WTC11 (cell line): ENCODE measurements at regions not wholly inside any gene's neighbourhood (a gene's known extent, or its start where the extent isn't known, plus 50 kb on each side); places are given as distances from the start of the nearest gene placed in this dataset.

ENCODE experiments used
- CREB1 ChIP-seq: sonication (generic); formaldehyde crosslinking; IDR thresholded peaks from 2 replicates; pipeline ENCODE4 v1.8.0; 2023; ENCODE audit warnings: mild to moderate bottlenecking, missing genetic modification reagents
- CREM ChIP-seq: sonication (generic); formaldehyde crosslinking; IDR thresholded peaks from 2 replicates; pipeline ENCODE4 v1.8.1; 2022; ENCODE audit warnings: mild to moderate bottlenecking, missing genetic modification reagents, moderate library complexity
- CTCF ChIP-seq: fragments of 200-600 bp; IDR thresholded peaks from 2 replicates; pipeline ENCODE4 v1.8.0; 2022; ENCODE audit warnings: antibody characterized with exemption
- NFE2L1 ChIP-seq: sonication (generic); formaldehyde crosslinking; IDR thresholded peaks from 2 replicates; pipeline ENCODE4 v1.8.1; 2023; ENCODE audit warnings: missing genetic modification reagents
- NR1H2 ChIP-seq: sonication (generic); formaldehyde crosslinking; IDR thresholded peaks from 2 replicates; pipeline ENCODE4 v1.9.0; 2021; ENCODE audit warnings: mild to moderate bottlenecking, moderate library complexity, missing genetic modification reagents
- ZNF121 ChIP-seq: sonication (generic); formaldehyde crosslinking; IDR thresholded peaks from 2 replicates; pipeline ENCODE4 v1.8.0; 2023; ENCODE audit warnings: missing genetic modification reagents
- ZNF425 ChIP-seq: fragments of 250-450 bp; sonication (Bioruptor Pico); conservative IDR thresholded peaks from 2 replicates; pipeline ENCODE4 v1.9.0; 2021; ENCODE audit warnings: mild to moderate bottlenecking
- ZNF532 ChIP-seq: fragments of 250-450 bp; sonication (Bioruptor Pico); IDR thresholded peaks from 2 replicates; pipeline ENCODE4 v1.9.0; 2021; ENCODE audit warnings: mild to moderate bottlenecking, borderline replicate concordance

GRCh38 chr3:13197281-13197680 is 124.1 kb upstream of the IQSEC1 start:
- TF ChIP-seq CREM (CRISPR knock-in tag) = no peak
- TF ChIP-seq NFE2L1 = no peak
- TF ChIP-seq CREB1 (CRISPR knock-in tag) = no peak
- no peak for TF ChIP-seq ZNF532
- TF ChIP-seq ZNF425 (CRISPR knock-in tag) = no peak
- TF ChIP-seq NR1H2 (CRISPR knock-in tag) = no peak
- no peak for TF ChIP-seq ZNF121 (CRISPR knock-in tag)
- no peak for TF ChIP-seq CTCF
